Endothelial cell of umbilical vein (primary cell): ENCODE measurements at regions not wholly inside any gene's neighbourhood (a gene's known extent, or its start where the extent isn't known, plus 50 kb on each side); places are given as distances from the start of the nearest gene placed in this dataset.

Experiments used
- BruUV-seq: library from RNA; stranded (reverse); fragments of 400-500 nt; replicated peaks from 2 replicates; lab custom pipeline; 2021; lab: Mats Ljungman, UMichigan
- CTCF ChIA-PET: fragments of 300-600, 350-600 bp; sonication (Branson Sonifier 250); formaldehyde crosslinking; loops from one replicate; lab custom pipeline; 2021; ENCODE audit warnings: antibody characterized with exemption, inconsistent platforms; lab: Charles Lee
- POLR2A ChIA-PET: fragments of 300-600, 350-600 bp; sonication (Branson Sonifier 250); formaldehyde crosslinking; loops from one replicate; lab custom pipeline; 2021; ENCODE audit warnings: antibody characterized with exemption, inconsistent platforms; lab: Charles Lee
- DNase-seq: peaks from one replicate; pipeline ENCODE4 v3.0.0-alpha.2; 2011; ENCODE audit warnings: low read depth, low spot score
- FAIRE-seq: peaks from 2 replicates; lab custom pipeline; 2011; peaks lifted over from hg19 to GRCh38; lab: Jason Lieb, UNC
- H2AFZ ChIP-seq: 2 replicates; pipeline ENCODE4 v1.6.0; 2012; ENCODE audit warnings: low read depth, low read length, control low read depth, inconsistent platforms
- H3K27ac ChIP-seq: 2 replicates; pipeline ENCODE4 v1.5.1; 2011; ENCODE audit warnings: low read depth, mild to moderate bottlenecking, control low read depth, low read length, moderate library complexity; ENCODE audit not compliant: insufficient read depth
- H3K27me3 ChIP-seq, 2 experiments: 2 replicates each; pipeline versions ENCODE4 v1.6.0 to v1.6.1; 2011; ENCODE audit warnings: low read length in 2 of 2, mixed read lengths in 1 of 2; ENCODE audit not compliant: control insufficient read depth in 2 of 2, insufficient read depth in 2 of 2
- H3K36me3 ChIP-seq, 2 experiments: 2 replicates in 1 of 2; 3 replicates in 1 of 2; pipeline ENCODE4 v1.5.1; 2011; ENCODE audit warnings: low read length in 2 of 2, mild to moderate bottlenecking in 1 of 2, moderate library complexity in 1 of 2; ENCODE audit not compliant: control insufficient read depth in 2 of 2, insufficient read depth in 2 of 2; ENCODE audit errors: extremely low read depth in 1 of 2
- H3K4me1 ChIP-seq: 3 replicates; pipeline ENCODE4 v1.5.1; 2011; ENCODE audit warnings: mild to moderate bottlenecking, low read length; ENCODE audit not compliant: control insufficient read depth, insufficient read depth; ENCODE audit errors: extremely low read depth
- H3K4me2 ChIP-seq: 2 replicates; pipeline ENCODE4 v1.6.1; 2011; ENCODE audit warnings: low read length, control low read depth, mixed read lengths; ENCODE audit not compliant: insufficient read depth
- H3K4me3 ChIP-seq, 3 experiments: fragments of 200-600 bp in 1 of 3; sonication (generic), shearing (Covaris generic) in 1 of 3; replicated peaks in 1 of 3; 2 replicates each; pipeline ENCODE4 v1.5.1; 2011 to 2016; ENCODE audit warnings: control low read depth in 3 of 3, low read length in 3 of 3, mild to moderate bottlenecking in 2 of 3, inconsistent platforms in 1 of 3, low read depth in 1 of 3, moderate library complexity in 1 of 3; ENCODE audit not compliant: insufficient read depth in 1 of 3
- H3K79me2 ChIP-seq: 2 replicates; pipeline ENCODE4 v1.6.0; 2012; ENCODE audit warnings: low read length, inconsistent platforms; ENCODE audit not compliant: control insufficient read depth, insufficient read depth
- H3K9ac ChIP-seq: replicated peaks from 2 replicates; pipeline ENCODE3; 2011; ENCODE audit warnings: low read length, control low read depth; ENCODE audit not compliant: insufficient read depth; ENCODE audit errors: extremely low read depth
- H3K9me1 ChIP-seq: replicated peaks from 3 replicates; pipeline ENCODE4 v1.6.0; 2011; ENCODE audit warnings: mild to moderate bottlenecking, low read length; ENCODE audit not compliant: control insufficient read depth, insufficient read depth; ENCODE audit errors: extremely low read depth
- H3K9me3 ChIP-seq: replicated peaks from 2 replicates; pipeline ENCODE4 v1.5.1; 2012; ENCODE audit warnings: low read length, inconsistent platforms; ENCODE audit not compliant: control insufficient read depth, insufficient read depth
- H4K20me1 ChIP-seq: replicated peaks from 2 replicates; pipeline ENCODE3; 2011; ENCODE audit warnings: mild to moderate bottlenecking, low read length; ENCODE audit not compliant: control insufficient read depth, insufficient read depth; ENCODE audit errors: extremely low read depth
- EZH2 ChIP-seq: IDR thresholded peaks from 2 replicates; pipeline ENCODE4 v1.6.1; 2012; ENCODE audit warnings: borderline replicate concordance, low read depth, mild to moderate bottlenecking, moderate library complexity, low read length, inconsistent platforms; ENCODE audit not compliant: severe bottlenecking
- FOS ChIP-seq: IDR thresholded peaks from 2 replicates; pipeline ENCODE4 v1.6.1; 2011; ENCODE audit warnings: mild to moderate bottlenecking, low read length, moderate library complexity, borderline replicate concordance; ENCODE audit not compliant: insufficient read depth
- GATA2 ChIP-seq: IDR thresholded peaks from 2 replicates; pipeline ENCODE4 v1.7.0; 2011; ENCODE audit warnings: low read depth, mild to moderate bottlenecking, moderate library complexity, mixed read lengths, low read length; ENCODE audit not compliant: insufficient read length, insufficient read depth
- JUN ChIP-seq: IDR thresholded peaks from 2 replicates; pipeline ENCODE4 v1.6.1; 2011; ENCODE audit warnings: borderline replicate concordance, low read depth; ENCODE audit not compliant: insufficient read length, insufficient read depth
- MYC ChIP-seq: IDR thresholded peaks from one replicate; pipeline ENCODE4 v1.6.1; 2011; ENCODE audit warnings: mild to moderate bottlenecking, low read depth, low read length
- POLR2A ChIP-seq: IDR thresholded peaks from 2 replicates; pipeline ENCODE4 v1.6.1; 2012; ENCODE audit warnings: low read depth, mild to moderate bottlenecking, control low read depth, low read length
- POLR2AphosphoS5 ChIP-seq: IDR thresholded peaks from 2 replicates; pipeline ENCODE4 v1.6.1; 2012; ENCODE audit warnings: low read depth, mild to moderate bottlenecking, control low read depth, low read length, moderate library complexity; ENCODE audit not compliant: insufficient read depth
- dilution Hi-C: fragments of 300-500 bp; cut with MboI; formaldehyde crosslinking; loops from one replicate; pipeline ENCODE4 v1.15.0; 2019; ENCODE audit warnings: low sequenced_read_pairs; ENCODE audit not compliant: extremely low pct_ligation_motif_present
- intact Hi-C: fragments of 100-400 bp; cut with micrococcal nuclease; formaldehyde crosslinking; loops from one replicate; pipeline ENCODE4 v1.10.0; 2022
- TF ChIP-seq, protein P1 (sequence below): IDR thresholded peaks from 2 replicates; pipeline ENCODE4 v1.6.1; 2011; ENCODE audit not compliant: insufficient read depth, insufficient read length
- TF ChIP-seq, protein P2 (sequence below), 2 donors: IDR thresholded peaks; 1 replicate in 1 of 2; 2 replicates in 1 of 2; pipeline ENCODE4 v1.5.1; 2011; ENCODE audit warnings: low read length in 2 of 2, mild to moderate bottlenecking in 2 of 2, moderate library complexity in 2 of 2, control low read depth in 1 of 2, inconsistent platforms in 1 of 2, low read depth in 1 of 2; ENCODE audit not compliant: insufficient read depth in 1 of 2; ENCODE audit errors: extremely low read depth in 1 of 2

DNA sequence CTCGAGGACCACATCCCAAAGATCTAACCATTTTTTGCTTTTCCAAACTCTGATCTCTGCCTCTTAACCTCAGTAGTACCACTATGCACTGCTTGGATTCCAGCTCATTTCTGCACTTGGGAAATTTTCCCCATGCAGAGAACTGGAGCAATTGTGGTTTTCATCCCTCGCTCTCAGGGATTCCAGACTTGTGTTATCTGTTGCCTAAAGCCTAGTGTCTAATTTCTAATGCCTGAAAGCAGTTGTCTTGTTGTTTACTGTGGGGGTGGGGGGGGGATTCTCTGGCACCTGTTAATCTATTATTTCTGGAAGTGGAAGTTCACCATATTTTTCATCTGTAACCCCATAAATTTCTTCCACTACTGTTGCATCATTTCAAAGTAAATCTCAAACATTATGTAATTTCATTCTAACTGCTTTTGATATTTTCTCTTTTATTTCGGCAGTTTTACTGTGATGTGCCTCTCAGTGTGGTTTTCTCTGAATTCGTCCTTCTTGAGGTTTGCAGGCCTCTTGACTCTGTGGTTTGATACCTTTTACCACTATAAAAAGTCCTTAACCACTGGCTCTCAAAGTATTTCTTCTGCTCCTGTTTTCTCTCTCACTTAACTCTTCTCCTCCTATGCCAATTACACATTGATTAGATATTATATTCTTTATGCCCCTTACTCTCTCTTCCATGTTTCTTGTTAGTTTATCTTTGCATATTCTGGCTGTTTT, 205.6 kb upstream of the EOLA2 start:
- H3K27me3 ChIP-seq: no peaks in the 10 kb centered on the region
- H3K36me3 ChIP-seq: no peaks in the 10 kb centered on the region
- H3K4me1 ChIP-seq: no peaks in the 10 kb centered on the region
- H3K9me3 ChIP-seq: no peaks in the 10 kb centered on the region
- H3K27ac ChIP-seq: no peak overlapping the region
- no TSS peak for BruUV-seq
- no peak overlapping the region for H3K4me3 ChIP-seq
- CTCF ChIA-PET: no interaction called here
- dilution Hi-C loops: no loop called here
- H3K9me1 ChIP-seq: no peaks in the 10 kb centered on the region
- no peak overlapping the region for H2AFZ ChIP-seq
- H4K20me1 ChIP-seq: no peaks in the 10 kb centered on the region
- no peak overlapping the region for H3K4me2 ChIP-seq
- H3K79me2 ChIP-seq: no peaks in the 10 kb centered on the region
- FAIRE-seq (no peak), DNase-seq (no peak)
- TF ChIP-seq MYC: no peak
- TF ChIP-seq FOS: no peak
- no peak for TF ChIP-seq POLR2A
- no peak for TF ChIP-seq JUN
- TF ChIP-seq, protein P1, sequence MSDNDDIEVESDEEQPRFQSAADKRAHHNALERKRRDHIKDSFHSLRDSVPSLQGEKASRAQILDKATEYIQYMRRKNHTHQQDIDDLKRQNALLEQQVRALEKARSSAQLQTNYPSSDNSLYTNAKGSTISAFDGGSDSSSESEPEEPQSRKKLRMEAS: no peak
- TF ChIP-seq, protein P2, sequence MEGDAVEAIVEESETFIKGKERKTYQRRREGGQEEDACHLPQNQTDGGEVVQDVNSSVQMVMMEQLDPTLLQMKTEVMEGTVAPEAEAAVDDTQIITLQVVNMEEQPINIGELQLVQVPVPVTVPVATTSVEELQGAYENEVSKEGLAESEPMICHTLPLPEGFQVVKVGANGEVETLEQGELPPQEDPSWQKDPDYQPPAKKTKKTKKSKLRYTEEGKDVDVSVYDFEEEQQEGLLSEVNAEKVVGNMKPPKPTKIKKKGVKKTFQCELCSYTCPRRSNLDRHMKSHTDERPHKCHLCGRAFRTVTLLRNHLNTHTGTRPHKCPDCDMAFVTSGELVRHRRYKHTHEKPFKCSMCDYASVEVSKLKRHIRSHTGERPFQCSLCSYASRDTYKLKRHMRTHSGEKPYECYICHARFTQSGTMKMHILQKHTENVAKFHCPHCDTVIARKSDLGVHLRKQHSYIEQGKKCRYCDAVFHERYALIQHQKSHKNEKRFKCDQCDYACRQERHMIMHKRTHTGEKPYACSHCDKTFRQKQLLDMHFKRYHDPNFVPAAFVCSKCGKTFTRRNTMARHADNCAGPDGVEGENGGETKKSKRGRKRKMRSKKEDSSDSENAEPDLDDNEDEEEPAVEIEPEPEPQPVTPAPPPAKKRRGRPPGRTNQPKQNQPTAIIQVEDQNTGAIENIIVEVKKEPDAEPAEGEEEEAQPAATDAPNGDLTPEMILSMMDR (IDR thresholded peaks at IDR 0.05; ENCODE audit: extremely low read depth in 1 of 2, insufficient read depth in 1 of 2, low read depth in 1 of 2, low read length in 2 of 2): no peak
- no peak for TF ChIP-seq EZH2
- no peak for TF ChIP-seq POLR2AphosphoS5
- no peak for TF ChIP-seq GATA2
- POLR2A ChIA-PET: no interaction called here
- intact Hi-C loops: no loop called here
- H3K9ac ChIP-seq: no peak overlapping the region
